Suppressor macrophage treated with lipopolysaccharide for 4 hours (primary cell): ENCODE measurements at regions not wholly inside any gene's neighbourhood (a gene's known extent, or its start where the extent isn't known, plus 50 kb on each side); places are given as distances from the start of the nearest gene placed in this dataset.

ENCODE experiments used
- DNase-seq: peaks from one replicate; pipeline ENCODE4 v3.0.0-alpha.2; 2020

DNA sequence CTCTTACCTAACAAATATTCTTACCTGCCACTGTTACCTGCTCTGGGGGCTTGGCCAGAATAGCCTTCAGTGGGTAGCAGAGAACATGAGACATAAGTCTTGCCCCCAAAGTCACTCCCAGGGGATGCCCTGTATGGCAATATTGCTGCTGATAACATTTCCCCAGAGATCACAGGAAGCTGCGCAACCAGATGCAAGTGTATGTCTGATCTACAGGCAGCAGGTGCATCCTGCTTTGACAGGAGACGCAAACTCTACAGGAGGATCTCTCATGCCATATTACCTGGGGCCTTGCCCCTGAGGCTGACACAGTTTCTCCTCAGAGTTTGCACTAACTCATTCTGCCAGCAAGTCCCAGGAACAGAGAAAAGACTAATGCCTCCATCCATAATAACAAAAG lies 174.4 kb upstream of the LPP start:
- DNase-seq = no peak

DNA sequence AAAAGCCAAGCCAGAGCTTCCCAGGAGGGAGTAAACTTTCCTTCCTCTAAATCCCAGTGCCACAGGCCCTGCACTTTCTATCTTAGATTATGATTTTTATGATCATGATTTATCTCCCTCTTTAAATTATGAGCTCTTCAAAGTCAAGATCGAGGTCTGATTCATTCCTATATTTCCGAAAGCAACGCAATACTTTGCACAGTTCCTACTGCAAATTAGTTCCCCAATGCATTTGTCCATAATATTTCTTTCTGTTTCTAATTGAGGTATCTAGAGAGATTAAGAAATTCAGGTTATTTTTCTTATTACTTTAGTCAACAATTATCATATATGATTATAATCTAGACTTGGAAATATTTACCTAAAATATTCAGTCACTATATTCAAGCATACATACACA lies 173.1 kb upstream of the LPP start:
- peak; percentile 55 for DNase-seq

DNA sequence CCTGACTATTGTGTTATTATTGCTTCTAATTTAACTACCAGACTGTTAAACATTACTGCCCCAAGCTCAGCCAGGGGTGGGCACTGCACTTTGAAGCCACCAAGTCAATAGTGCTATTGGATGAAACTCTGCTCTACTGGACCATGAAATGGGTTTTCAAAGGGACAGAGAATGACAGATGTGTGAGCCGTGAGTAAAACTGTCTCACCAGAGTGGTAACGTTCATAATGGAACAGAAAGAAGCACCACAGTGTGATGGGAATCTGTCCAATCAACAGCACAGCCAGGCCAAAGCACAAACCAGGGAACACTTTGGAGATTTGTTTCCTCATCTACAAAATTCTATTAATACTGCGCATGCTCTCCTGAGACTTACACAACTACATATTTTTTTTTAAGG lies 171.8 kb upstream of the LPP start:
- no peak for DNase-seq

DNA sequence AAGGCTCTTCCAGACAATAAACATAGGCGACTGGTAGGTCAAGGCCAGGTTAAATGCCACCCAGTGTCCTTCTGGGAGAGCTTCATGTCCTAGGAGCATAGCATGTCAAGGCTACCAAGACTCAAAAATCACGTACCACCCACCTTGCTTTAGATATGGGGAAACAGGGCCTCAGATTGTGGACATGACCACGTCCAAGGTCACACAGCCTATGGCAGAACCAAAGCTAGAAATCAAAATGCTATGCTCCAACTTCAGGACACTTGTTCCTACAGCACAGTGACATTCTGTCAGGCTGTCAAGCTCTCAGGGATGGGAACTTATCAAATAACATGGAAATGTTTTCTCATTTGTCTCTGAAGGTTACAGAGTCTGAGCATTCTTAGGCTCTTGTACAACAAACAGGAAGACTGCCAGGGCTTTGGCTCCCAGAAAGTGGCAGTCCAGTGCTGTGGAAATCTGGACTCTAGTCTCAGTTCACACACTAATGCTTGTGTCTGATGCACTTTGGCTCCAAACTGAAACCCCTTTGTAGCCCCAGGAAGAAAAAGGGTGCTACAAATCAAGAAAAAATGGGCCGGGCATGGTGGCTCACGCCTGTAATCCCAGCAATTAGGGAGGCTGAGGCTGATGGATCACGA lies 170.4 kb upstream of the LPP start:
- no peak for DNase-seq

DNA sequence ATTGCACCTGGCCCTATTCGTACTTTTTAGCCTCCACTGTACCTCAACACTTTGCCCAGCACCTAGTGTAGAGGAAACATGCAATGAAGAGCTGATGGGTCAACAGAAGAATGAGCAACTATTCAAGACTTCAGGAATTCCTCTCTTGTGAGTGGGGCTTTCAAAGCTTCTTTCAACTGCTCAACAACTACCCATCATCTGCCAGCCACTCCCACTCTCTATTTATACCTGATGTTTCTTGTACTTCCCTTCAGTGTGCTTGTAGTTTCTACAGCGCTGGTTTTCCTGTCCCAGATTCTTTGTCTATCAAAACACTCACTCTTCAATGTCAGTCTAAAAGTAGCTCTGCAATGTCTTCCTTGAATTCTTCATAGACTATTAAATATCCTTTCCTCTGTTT lies 168.3 kb upstream of the LPP start:
- no peak for DNase-seq

DNA sequence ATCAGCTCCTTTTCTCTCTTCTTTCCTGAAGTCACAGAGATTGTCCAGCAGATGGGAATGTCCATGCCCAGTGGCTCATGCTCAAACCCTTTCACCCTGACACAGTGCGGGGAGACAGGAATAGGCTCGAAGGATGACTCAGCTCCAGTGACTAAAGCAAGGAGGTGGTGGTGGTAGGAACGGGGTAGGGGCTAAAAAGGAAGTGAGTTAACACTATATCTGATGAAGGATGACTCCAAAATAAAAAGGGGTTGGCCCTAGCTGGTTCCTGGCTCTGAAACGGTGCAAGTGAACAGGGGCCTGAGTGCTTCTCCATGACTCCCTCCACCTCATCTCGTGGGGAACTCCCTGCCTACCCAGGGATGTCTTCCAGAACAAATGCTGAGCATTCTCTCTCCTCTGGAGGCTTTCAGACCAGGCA lies 167.4 kb upstream of the LPP start:
- DNase-seq = peak; percentile 86

DNA sequence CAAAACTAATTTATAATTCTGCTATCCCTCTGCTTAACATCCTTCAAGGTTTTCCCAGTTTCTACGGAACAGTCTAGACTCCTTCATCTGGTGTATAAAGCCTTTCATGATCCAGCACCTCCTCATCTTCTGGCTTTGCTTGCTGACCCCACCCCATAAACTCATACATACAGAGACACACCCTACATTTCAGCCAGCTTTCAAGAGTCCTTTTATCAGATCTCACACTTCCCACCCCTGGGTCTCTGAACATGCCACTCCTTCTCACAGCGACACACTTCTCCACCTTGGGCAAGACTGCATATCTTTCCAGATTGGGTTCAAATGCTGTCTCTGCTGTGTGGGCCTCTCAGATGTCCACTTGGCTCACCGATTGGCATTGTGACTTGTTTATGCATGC lies 166.8 kb upstream of the LPP start:
- DNase-seq = no peak

DNA sequence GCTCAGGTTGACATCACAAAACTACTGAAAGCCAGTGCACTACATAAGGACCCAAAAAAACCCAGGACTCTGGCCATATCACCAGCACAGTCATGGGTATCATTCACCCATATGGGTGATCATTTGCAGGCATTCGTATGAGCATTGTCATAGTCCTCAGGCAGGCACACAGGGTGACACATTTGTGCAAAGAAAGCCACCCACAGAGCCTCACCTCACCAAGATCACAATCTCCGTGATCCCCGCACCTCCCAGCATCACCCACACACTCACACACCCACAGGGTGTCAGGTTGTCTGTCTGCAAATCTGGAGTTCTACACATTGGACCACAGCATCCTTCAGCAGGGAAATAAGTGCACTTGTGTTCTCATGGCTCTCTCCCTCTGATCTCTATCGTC lies 166.0 kb upstream of the LPP start:
- no peak for DNase-seq

DNA sequence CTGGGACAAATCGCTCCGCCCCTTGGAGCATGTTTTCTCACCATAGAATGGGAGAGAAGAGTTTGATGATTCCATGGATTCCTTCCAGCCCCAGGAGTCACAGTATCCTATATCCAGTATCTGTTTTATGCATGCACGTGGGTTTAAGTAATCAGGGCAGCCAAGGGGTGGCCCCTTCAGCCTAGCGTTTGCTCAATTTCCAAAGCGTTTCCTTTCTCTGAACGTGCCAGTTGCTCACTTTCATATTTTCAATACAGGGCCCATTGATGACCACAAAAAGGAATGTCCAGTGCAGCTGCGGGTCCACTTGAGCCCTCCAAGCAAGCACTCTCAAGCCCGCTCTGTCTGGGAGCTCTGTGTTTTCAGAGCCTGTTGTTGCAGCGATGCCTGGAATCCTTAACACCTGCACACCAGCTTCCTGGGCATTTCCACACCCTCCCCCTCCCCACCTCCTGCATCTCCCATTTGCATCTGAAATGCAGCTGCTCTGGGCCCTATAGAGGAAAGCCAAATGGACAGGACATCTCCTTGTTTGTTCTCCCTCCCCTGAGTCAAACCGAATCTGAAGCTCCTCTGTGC lies 164.3 kb upstream of the LPP start:
- DNase-seq = no peak

DNA sequence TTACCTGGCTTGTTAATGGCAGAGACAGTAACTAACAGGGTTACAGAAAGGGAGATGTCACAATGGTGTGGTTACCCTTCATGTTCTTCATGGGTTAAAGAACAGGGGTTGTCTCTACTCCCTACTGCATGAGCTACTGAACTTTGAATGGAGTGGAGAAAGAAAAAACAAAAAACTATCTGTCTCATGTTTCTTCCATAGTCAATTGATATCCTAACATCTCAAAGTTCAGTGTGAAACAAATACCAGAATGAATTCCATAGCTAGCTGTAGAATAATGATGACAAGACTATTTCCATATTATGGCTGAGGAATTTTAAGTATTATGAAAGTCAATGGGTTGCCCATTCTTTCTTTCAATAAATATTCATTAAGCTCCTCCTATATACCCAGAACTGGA lies 161.3 kb upstream of the LPP start:
- DNase-seq = no peak

DNA sequence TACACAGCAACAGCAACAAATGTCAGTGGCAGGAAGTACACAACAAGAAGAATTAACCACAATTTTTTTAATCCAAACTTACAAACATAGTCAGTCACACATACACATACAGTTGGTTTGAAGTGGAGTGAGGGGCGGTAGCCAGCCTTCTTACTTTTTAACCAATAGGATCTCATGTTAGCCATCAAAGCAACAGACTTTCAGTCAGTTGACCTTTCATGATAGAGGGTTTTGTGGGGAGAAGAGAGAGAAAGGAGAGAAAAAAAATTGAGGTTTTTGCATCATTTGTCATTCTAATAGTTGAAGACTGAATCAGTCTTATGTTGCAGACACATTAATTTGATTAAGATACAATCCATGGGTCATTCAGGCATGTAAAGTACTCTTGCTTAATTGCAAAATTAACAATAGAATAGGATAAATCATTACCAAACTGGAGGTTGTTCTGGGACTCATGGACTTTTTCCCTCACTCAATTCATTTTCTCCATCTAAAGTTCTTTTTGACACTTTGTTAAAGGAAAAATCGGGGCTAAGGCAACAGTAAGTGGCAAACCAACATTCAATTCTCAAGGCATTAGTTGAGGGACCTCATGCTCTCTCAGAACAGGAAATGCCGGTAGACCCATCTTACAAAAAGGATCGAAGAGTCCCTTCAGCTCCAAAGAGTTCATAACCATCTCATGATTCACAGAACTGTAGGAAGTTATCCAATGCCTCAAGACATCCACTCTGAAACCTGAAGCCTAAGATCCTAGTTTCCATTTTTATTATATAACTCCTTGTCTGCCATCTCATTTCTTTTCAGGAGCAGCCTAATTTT lies 159.5 kb upstream of the LPP start:
- DNase-seq = no peak

DNA sequence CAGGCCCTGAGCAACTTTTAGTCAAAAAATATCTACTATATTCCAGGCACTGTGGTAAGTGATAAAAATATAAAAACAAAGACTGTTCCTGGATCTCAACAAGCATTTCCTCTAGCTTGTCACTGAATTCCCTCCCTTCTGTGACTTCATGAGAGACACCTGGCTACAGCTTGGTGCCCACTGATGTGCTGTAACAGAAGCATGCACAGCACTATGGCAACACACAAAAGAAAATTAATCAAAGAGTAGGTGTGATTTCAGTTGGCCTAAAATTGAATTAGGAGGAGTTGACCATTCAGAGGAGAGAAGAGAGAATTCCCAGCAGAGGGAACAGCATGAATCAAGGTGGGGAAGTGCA lies 158.9 kb upstream of the LPP start:
- DNase-seq = no peak

DNA sequence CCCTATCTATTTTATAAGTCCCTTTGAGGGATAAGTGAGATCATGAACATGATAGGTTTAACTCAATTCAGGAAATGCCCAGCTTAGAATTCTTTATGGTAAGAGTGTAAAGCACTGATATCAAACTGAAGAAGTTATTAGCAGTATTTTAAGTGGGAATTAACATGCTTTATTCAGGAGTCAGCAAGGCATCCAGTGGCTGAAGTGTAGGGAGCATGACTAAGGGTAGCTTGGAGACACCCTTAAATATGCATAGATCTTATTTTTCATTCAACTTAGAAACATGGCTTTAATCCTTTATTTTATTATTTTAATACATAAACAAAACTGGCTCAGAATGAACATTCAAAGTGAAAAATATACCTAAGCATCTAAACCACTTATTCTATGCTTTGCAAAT lies 158.3 kb upstream of the LPP start:
- DNase-seq = no peak

DNA sequence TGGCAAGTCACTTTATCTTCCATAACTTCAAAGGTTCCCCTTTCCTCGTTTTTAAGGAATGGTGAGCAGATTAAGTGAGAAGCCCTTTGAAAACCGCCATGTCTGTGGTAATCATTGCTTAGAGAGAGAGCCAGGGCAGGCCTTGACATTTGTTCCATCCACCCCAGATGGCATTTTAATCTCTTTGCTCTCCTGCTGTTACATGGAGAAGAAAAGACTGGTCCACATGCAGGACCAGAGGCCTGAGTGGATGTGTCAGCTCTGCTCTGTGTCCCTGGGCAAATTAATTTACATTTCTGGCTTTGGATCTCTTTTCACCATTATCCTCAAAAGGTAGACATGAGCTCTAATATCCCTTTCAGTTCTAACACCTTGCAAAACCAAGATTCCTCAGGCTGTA lies 157.3 kb upstream of the LPP start:
- no peak for DNase-seq

DNA sequence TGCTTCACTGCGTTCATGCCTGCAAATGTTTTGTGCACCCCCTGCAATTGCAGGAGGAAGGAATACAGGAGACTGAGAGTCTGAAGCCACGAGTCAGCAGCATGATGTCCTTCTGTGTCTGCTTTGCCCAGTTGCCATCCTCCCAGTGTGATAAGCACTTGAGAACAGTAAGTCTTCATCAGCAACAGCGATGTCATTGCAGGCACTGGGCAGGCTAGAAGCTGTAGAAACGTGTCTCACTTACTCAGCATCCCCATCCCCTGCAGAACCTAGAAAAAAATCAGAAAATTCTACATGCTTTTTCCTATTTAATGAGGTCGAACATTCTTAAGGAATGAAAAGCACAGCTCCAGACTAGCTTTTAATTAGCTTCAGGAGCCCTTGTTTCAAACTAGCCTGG lies 156.5 kb upstream of the LPP start:
- DNase-seq = no peak

DNA sequence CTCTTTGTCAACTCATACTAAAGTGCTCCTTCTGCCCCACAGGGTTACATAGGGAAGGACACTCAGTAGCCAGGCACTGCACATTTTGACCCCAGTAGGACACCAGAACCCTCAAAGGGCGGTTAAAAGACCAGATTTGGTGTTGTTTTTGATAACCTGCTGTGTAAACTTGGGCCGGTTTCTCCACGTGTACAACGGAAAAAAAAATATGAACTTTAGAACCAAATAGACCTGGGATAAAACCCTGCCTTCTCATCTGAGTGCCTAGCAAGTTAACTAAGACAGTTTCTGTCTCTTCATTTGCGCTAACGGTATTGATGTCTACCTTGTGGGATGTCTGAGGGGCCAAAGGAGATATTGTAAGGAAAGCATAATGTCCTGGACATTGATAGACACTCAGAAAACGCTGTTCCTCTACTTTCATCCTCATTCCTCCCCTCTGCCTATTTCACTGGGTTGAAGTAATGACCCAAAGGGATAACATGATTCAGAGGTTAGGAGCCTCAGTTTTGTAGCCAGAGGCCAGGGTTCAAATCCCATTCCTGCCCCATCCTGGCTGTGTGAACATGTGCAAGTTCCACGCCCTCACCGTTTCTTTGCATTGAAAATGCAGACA lies 155.9 kb upstream of the LPP start:
- DNase-seq = no peak

DNA sequence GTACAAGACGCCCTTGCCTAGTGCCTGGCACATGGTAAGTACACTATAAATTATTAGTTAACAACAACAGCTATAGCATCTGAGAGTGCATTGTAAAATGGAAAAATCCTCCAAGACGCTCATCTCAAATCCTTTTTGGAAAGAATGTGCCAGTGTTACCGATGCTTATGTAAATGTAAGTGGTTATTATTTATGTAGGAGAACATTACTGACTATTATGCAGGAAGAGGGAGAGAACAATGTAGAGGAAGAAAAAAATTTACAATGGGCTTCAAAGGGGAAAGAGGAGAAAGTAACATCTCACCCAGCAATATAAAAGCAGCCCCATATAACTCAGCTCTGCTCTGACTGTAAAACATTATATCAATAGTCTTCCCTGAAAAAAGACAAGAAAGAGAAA lies 155.3 kb upstream of the LPP start:
- DNase-seq = no peak

DNA sequence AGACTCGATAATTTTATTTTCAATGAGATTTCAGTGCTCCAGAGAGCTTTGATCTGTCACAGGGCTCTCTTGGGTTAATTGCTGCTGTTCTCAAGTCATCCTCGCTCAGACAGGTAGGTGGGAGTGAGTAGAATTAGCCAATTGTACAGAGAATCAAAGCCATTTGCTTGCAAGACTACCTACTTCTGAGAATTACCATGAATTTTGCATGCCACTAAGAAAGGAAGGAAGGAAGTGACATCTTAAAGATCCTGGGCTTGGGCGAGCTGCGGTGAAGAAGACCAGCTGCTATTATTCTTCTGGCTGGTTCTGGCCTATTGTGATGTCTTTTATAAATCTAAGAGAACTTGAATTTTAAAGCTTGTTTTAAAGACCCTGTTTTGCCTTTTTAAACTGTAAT lies 154.1 kb upstream of the LPP start:
- DNase-seq = no peak

DNA sequence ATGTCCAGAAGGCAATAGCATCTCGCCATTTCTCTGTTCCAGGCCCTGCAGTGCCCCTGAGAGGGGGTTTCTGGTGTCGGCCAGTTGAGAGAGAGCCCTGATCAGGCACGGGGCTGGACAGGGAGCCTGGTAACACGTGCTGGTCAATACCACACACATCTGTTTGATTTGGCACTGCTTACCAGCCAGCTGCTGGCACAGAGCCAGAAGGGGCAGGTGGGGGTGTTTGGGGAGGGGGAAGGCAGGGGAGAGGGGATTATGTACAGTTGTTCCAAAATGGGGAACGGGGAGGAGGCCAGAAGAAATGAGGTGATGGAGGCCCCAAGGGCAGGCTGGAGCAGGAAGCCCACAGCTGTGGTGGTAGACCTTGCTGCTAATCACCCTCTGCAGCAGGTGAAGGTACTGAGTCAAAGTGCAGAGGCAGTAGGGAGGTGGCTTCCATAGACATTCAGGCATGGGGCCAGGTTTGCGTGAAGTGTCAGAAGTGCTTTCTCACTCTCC lies 153.5 kb upstream of the LPP start:
- DNase-seq = no peak

DNA sequence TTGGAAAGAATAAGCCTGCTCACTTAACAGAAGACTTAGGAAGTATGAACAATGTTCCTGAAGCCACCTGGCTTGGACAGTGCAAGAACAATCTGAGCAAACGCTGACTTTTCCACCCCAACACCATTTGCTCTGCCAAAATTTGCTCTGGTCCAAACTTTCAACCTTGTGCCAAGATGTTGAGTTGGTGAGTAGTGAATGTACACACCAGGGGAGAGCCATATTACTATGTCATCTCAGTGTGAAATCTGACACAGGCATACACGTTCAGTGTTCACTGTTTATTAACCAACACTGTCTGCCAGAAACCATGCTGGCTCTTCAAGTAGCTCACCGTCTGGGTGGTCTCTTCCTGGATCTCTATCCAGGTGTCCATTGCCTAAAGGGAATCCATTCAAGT lies 152.9 kb upstream of the LPP start:
- no peak for DNase-seq

DNA sequence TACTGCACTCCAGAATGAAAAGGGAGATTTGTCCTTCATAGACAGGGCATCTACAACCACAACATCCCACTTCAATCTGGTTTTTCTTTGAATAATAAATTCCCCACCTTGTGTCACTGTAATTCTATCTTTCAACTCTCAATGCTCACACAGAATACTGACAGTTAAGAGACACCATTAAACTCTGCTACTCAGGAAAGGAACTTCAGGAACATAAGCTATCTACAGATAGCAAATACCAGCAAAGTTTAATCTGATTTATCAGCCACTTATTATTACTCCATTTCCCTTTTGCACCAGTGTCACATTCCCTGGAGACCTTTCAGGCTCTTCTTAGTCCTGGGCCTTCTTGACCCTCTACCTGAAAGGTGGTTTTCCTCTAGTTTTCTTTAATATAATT lies 152.0 kb upstream of the LPP start:
- DNase-seq = no peak

DNA sequence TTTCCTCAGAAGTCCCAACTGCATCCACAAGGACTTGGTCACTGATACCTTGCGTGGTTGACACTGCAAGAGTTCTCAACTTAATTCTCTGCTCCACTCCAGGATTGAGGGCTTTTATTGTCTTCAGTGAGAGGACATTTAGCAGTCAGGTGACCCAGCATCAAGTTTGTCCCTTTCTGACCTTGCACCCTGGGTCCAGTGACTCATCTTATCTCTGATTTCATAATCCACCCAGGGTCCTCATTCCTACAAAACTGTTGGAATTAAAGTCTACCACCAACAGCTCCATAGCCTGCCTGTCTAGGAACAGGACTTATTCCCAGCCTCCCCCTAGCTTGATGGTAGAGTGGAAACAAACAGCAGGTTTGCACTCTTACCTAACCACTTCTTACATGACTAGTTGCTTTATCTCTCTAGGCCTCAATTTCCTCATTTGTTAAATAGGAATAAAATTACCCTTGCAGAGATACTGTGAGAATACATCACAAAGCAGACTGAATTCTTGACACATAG lies 151.3 kb upstream of the LPP start:
- DNase-seq = no peak
